H1 (cell line): ENCODE measurements at regions not wholly inside any gene's neighbourhood (a gene's known extent, or its start where the extent isn't known, plus 50 kb on each side); places are given as distances from the start of the nearest gene placed in this dataset.

Experiments used
- CEBPB ChIP-seq: IDR thresholded peaks from 2 replicates; pipeline ENCODE4 v1.6.1; 2012; ENCODE audit warnings: low read depth, low read length
- CHD2 ChIP-seq: IDR thresholded peaks from 2 replicates; pipeline ENCODE4 v1.6.1; 2012; ENCODE audit warnings: low read length, improper control_type of control experiment
- CTCF ChIP-seq, 3 experiments: IDR thresholded peaks; 1 replicate in 2 of 3; 2 replicates in 1 of 3; pipeline versions ENCODE4 v1.5.1 to v1.6.1; 2011; ENCODE audit warnings: low read length in 3 of 3, mild to moderate bottlenecking in 3 of 3, inconsistent platforms in 2 of 3, low read depth in 1 of 3, moderate library complexity in 1 of 3; ENCODE audit not compliant: insufficient read depth in 1 of 3; ENCODE audit errors: control extremely low read depth in 1 of 3
- EP300 ChIP-seq, 2 experiments: IDR thresholded peaks; 1 replicate in 1 of 2; 2 replicates in 1 of 2; pipeline ENCODE4 v1.6.1; 2011 to 2012; ENCODE audit warnings: low read depth in 2 of 2, low read length in 2 of 2, mild to moderate bottlenecking in 2 of 2, borderline replicate concordance in 1 of 2, inconsistent platforms in 1 of 2, moderate library complexity in 1 of 2
- JUN ChIP-seq: IDR thresholded peaks from 2 replicates; pipeline ENCODE4 v1.6.1; 2011; ENCODE audit warnings: low read depth, mild to moderate bottlenecking, improper control_type of control experiment, low read length
- RFX5 ChIP-seq: IDR thresholded peaks from 2 replicates; pipeline ENCODE4 v1.6.1; 2011; ENCODE audit warnings: low read depth, low read length, improper control_type of control experiment, borderline replicate concordance
- RXRA ChIP-seq: IDR thresholded peaks from 2 replicates; pipeline ENCODE4 v1.6.1; 2011; ENCODE audit warnings: low read depth, mild to moderate bottlenecking, low read length, moderate library complexity; ENCODE audit not compliant: insufficient read depth
- SP1 ChIP-seq: IDR thresholded peaks from 2 replicates; pipeline ENCODE4 v1.6.1; 2011; ENCODE audit warnings: low read depth, low read length
- SRF ChIP-seq: IDR thresholded peaks from 2 replicates; pipeline ENCODE4 v1.6.1; 2011; ENCODE audit warnings: mild to moderate bottlenecking, low read depth, low read length, moderate library complexity
- TCF12 ChIP-seq: IDR thresholded peaks from 2 replicates; pipeline ENCODE4 v1.6.1; 2011; ENCODE audit warnings: low read depth, mild to moderate bottlenecking, low read length

- TF ChIP-seq CEBPB (no peak), SRF (no peak), RXRA (no peak), TCF12 (no peak), SP1 (no peak), CTCF (IDR thresholded peaks at IDR 0.05; ENCODE audit: control extremely low read depth in 1 of 3, insufficient read depth in 1 of 3, low read depth in 1 of 3, low read length in 3 of 3) (no peak), RFX5 (no peak), EP300 (IDR thresholded peaks at IDR 0.05; ENCODE audit: borderline replicate concordance in 1 of 2, low read depth in 2 of 2, low read length in 2 of 2) (no peak), CHD2 (no peak), JUN (no peak)
Measured at GRCh38 chr6:37116326-37116725, 53.6 kb upstream of the PIM1 start.
